DOHH2 (cell line): ENCODE measurements at regions not wholly inside any gene's neighbourhood (a gene's known extent, or its start where the extent isn't known, plus 50 kb on each side); places are given as distances from the start of the nearest gene placed in this dataset.

ENCODE experiments used
- H3F3A ChIP-seq: fragments of 200-600 bp; sonication (generic), shearing (Covaris generic); 2 replicates; pipeline ENCODE4 v1.6.0; 2016; ENCODE audit warnings: antibody characterized with exemption, mild to moderate bottlenecking; ENCODE audit not compliant: control insufficient read depth, insufficient read depth
- H3K27ac ChIP-seq: fragments of 200-600 bp; sonication (generic); 2 replicates; pipeline ENCODE4 v1.5.1; 2014; ENCODE audit warnings: low read depth, mild to moderate bottlenecking, low read length, moderate library complexity
- H3K27me3 ChIP-seq: fragments of 200-600 bp; sonication (generic); 2 replicates; pipeline ENCODE4 v1.6.1; 2014; ENCODE audit warnings: mild to moderate bottlenecking, low read length, mixed read lengths; ENCODE audit not compliant: control insufficient read depth
- H3K36me3 ChIP-seq: fragments of 200-600 bp; sonication (generic); 2 replicates; pipeline ENCODE4 v1.6.1; 2014; ENCODE audit warnings: mild to moderate bottlenecking, low read length, moderate library complexity, mixed read lengths; ENCODE audit not compliant: control insufficient read depth
- H3K4me1 ChIP-seq: fragments of 200-600 bp; sonication (generic); 2 replicates; pipeline ENCODE4 v1.6.1; 2014; ENCODE audit warnings: mild to moderate bottlenecking, low read length, mixed read lengths; ENCODE audit not compliant: control insufficient read depth
- H3K4me2 ChIP-seq: fragments of 200-600 bp; sonication (generic); 2 replicates; pipeline ENCODE4 v1.6.0; 2014; ENCODE audit warnings: mild to moderate bottlenecking, low read length, moderate library complexity
- H3K4me3 ChIP-seq: fragments of 200-600 bp; sonication (generic); 2 replicates; pipeline ENCODE4 v1.5.1; 2014; ENCODE audit warnings: mild to moderate bottlenecking, low read length, mixed read lengths
- H3K79me2 ChIP-seq: fragments of 200-600 bp; sonication (generic); 2 replicates; pipeline ENCODE4 v1.6.1; 2014; ENCODE audit warnings: mild to moderate bottlenecking, low read length, mixed read lengths; ENCODE audit not compliant: control insufficient read depth
- H3K9me2 ChIP-seq: fragments of 200-600 bp; sonication (generic); replicated peaks from 2 replicates; pipeline ENCODE4 v1.6.1; 2014; ENCODE audit warnings: mild to moderate bottlenecking, low read length, mixed read lengths; ENCODE audit not compliant: control insufficient read depth
- H3K9me3 ChIP-seq: fragments of 200-600 bp; sonication (generic); 2 replicates; pipeline ENCODE4 v1.6.1; 2014; ENCODE audit warnings: antibody characterized with exemption, low read length, mixed read lengths; ENCODE audit not compliant: control insufficient read depth, insufficient read depth
- H4K20me1 ChIP-seq: fragments of 200-600 bp; sonication (generic); 2 replicates; pipeline ENCODE4 v1.6.0; 2014; ENCODE audit warnings: low read depth, mild to moderate bottlenecking, antibody characterized with exemption, low read length, moderate library complexity; ENCODE audit not compliant: control insufficient read depth, insufficient read depth
- EZH2phosphoT487 ChIP-seq: fragments of 200-600 bp; sonication (generic); IDR thresholded peaks from 2 replicates; pipeline ENCODE4 v1.6.1; 2017; ENCODE audit warnings: borderline replicate concordance, mild to moderate bottlenecking, antibody characterized with exemption, low read length, moderate library complexity, mixed read lengths
- TF ChIP-seq, protein P1 (sequence below): fragments of 200-600 bp; sonication (generic); IDR thresholded peaks from one replicate; pipeline ENCODE4 v1.5.1; 2014; ENCODE audit warnings: antibody characterized with exemption, mild to moderate bottlenecking, low read depth, low read length; ENCODE audit not compliant: poor library complexity, severe bottlenecking

DNA sequence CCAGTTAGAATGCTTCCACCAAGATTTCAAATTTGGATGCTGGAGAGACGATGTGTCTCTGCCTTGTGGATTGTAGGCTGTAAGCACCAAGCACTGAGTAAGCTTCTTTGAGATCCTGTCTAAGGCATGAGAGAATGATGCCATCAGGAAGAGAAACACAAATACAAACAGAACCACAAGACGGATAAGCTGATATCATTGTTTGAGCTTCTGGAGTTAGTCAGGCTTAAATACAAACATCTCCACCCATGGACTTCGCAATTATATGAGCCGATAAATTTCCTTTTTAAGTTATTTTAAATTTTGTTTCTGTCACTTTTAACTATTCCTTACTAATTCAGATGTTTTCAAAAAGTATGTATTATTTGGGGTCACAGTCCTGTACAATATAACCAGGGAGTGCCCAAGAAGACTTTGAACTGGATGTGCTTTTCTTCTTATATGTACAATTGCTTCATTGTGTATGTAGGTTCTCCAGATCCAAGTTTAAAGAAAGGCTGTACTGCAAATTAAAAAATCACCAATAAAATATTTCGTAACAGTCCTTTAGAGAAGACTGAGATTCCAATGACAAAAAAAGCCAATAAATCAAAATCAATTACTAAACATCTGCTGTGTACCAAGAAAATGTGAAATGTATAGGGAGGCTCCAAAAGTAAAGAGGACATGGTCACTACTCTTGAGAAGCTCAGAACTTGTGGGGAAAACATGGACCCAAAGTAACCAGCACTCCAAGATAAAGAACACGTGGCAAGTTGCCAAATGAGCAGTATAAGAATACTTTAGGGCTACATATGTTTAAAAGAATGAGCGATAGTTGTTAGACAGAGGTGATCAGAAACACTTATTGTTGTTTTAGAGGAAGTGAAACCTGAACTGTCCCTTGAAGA lies 274.1 kb downstream of the ADAMTS20 start:
- peaks cover 5% of the 10 kb centered on the region; the same call in 1 of the 2 replicates for H3K4me1 ChIP-seq
- H3K27ac ChIP-seq, result no peak overlapping the region
- H4K20me1 ChIP-seq, result no peaks in the 10 kb centered on the region
- no peaks in the 10 kb centered on the region for H3K9me2 ChIP-seq
- 0 out of 2 replicates have a peak, but pooled peaks cover 3% of the 10 kb centered on the region for H3K27me3 ChIP-seq
- H3K9me3 ChIP-seq, result no peaks in the 10 kb centered on the region
- H3K79me2 ChIP-seq, result no peaks in the 10 kb centered on the region
- H3K4me2 ChIP-seq, result no peak overlapping the region
- no peaks in the 10 kb centered on the region for H3F3A ChIP-seq
- no peaks in the 10 kb centered on the region for H3K36me3 ChIP-seq
- H3K4me3 ChIP-seq, result no peak overlapping the region
- TF ChIP-seq EZH2phosphoT487, result no peak
- TF ChIP-seq, protein P1, sequence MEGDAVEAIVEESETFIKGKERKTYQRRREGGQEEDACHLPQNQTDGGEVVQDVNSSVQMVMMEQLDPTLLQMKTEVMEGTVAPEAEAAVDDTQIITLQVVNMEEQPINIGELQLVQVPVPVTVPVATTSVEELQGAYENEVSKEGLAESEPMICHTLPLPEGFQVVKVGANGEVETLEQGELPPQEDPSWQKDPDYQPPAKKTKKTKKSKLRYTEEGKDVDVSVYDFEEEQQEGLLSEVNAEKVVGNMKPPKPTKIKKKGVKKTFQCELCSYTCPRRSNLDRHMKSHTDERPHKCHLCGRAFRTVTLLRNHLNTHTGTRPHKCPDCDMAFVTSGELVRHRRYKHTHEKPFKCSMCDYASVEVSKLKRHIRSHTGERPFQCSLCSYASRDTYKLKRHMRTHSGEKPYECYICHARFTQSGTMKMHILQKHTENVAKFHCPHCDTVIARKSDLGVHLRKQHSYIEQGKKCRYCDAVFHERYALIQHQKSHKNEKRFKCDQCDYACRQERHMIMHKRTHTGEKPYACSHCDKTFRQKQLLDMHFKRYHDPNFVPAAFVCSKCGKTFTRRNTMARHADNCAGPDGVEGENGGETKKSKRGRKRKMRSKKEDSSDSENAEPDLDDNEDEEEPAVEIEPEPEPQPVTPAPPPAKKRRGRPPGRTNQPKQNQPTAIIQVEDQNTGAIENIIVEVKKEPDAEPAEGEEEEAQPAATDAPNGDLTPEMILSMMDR, result no peak

DNA sequence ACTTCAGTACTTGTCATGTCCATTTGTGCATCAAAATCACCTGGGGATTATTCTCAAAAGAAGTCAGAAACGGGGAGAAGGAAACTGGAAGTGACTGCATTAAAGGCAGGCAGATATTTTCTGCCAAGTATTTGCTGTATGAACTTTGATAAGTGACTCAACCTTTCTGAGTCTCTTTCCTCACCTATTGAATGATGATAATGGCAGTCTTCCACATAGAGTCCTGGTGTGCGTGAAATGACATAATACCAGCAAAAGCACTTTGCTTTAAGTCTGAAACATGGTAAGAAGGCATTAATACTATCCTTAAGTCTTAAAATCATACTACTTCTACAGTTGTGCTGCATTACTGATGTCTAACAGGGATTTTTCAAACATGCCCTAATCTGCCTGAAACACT lies 278.5 kb downstream of the ADAMTS20 start:
- TF ChIP-seq, protein P1, result no peak
- TF ChIP-seq EZH2phosphoT487, result no peak
- peaks cover 9% of the 10 kb centered on the region; the same call in 1 of the 2 replicates for H3K4me1 ChIP-seq
- H3K4me3 ChIP-seq, result no peak overlapping the region
- H3F3A ChIP-seq, result no peaks in the 10 kb centered on the region
- no peaks in the 10 kb centered on the region for H3K9me2 ChIP-seq
- H4K20me1 ChIP-seq, result no peaks in the 10 kb centered on the region
- H3K36me3 ChIP-seq, result no peaks in the 10 kb centered on the region
- no peak overlapping the region for H3K27ac ChIP-seq
- 0 out of 2 replicates have a peak, but pooled peaks cover 3% of the 10 kb centered on the region for H3K27me3 ChIP-seq
- H3K9me3 ChIP-seq, result no peaks in the 10 kb centered on the region
- no peaks in the 10 kb centered on the region for H3K79me2 ChIP-seq
- no peak overlapping the region for H3K4me2 ChIP-seq

DNA sequence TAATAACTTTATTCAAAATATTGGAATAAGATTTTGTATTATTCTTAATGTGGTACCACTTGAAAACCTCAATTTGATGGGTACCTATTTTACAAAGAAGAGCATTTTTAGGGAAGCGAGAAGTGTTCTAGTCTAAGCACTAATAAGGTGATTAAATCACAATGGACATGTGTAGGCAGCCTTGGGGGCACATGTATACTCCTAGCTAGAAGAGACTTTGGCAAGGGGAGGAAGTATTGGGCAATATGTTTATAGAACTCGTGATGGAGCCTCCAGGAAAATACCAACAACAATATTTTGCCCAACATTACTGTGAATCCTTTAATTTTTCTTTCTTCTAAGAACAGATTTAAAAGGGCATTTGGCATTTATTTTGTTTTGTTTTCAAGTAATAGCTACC lies 280.3 kb downstream of the ADAMTS20 start:
- H3K4me3 ChIP-seq, result no peak overlapping the region
- 0 out of 2 replicates have a peak, but pooled peaks cover 4% of the 10 kb centered on the region for H3K4me1 ChIP-seq
- no peak overlapping the region for H3K27ac ChIP-seq
- H3K9me3 ChIP-seq, result no peaks in the 10 kb centered on the region
- H3K36me3 ChIP-seq, result no peaks in the 10 kb centered on the region
- TF ChIP-seq, protein P1, result no peak
- no peak for TF ChIP-seq EZH2phosphoT487
- no peaks in the 10 kb centered on the region for H3K79me2 ChIP-seq
- H3K4me2 ChIP-seq, result no peak overlapping the region
- H3K27me3 ChIP-seq, result 0 out of 2 replicates have a peak, but pooled peaks cover 3% of the 10 kb centered on the region
- H3F3A ChIP-seq, result no peaks in the 10 kb centered on the region
- H4K20me1 ChIP-seq, result no peaks in the 10 kb centered on the region
- H3K9me2 ChIP-seq, result no peaks in the 10 kb centered on the region
